Ascending aorta (tissue), 2 donors: ENCODE measurements at regions not wholly inside any gene's neighbourhood (a gene's known extent, or its start where the extent isn't known, plus 50 kb on each side); places are given as distances from the start of the nearest gene placed in this dataset.

ENCODE experiments used
- DNase-seq, 2 donors: peaks; one replicate each; pipeline ENCODE4 v3.0.0-alpha.2; 2019; ENCODE audit warnings: low spot score in 2 of 2
- H3K27ac ChIP-seq, 2 donors: fragments of 200-600 bp; sonication (generic); one replicate each; pipeline ENCODE4 v1.5.1; 2016 to 2017; ENCODE audit warnings: mild to moderate bottlenecking in 1 of 2
- H3K27me3 ChIP-seq: fragments of 200-600 bp; sonication (generic); one replicate; pipeline ENCODE4 v1.5.1; 2017
- H3K36me3 ChIP-seq, 2 donors: fragments of 200-600 bp; sonication (generic); one replicate each; pipeline ENCODE4 v1.5.1; 2016
- H3K4me1 ChIP-seq, 2 donors: fragments of 200-600 bp; sonication (generic); one replicate each; pipeline ENCODE4 v1.5.1; 2016 to 2017; ENCODE audit warnings: mild to moderate bottlenecking in 1 of 2
- H3K4me3 ChIP-seq, 2 donors: fragments of 200-600 bp; sonication (generic); one replicate each; pipeline ENCODE4 v1.5.1; 2016 to 2017; ENCODE audit warnings: mild to moderate bottlenecking in 1 of 2
- H3K9me3 ChIP-seq, 2 donors: fragments of 200-600 bp; sonication (generic); one replicate each; pipeline ENCODE4 v1.5.1; 2016
- intact Hi-C: fragments of 100-400 bp; cut with DNase I; formaldehyde crosslinking; loops from one replicate; pipeline ENCODE4 v1.15.1; 2023
- TF ChIP-seq, protein P1 (sequence below), 3 experiments: fragments of 200-600 bp in 2 of 3; fragments of 450-650 bp in 1 of 3; sonication (generic) in 2 of 3; IDR thresholded peaks; one replicate each; pipeline ENCODE4 v1.5.1; 2016 to 2019; ENCODE audit warnings: antibody characterized with exemption in 3 of 3, mild to moderate bottlenecking in 1 of 3, moderate library complexity in 1 of 3

DNA sequence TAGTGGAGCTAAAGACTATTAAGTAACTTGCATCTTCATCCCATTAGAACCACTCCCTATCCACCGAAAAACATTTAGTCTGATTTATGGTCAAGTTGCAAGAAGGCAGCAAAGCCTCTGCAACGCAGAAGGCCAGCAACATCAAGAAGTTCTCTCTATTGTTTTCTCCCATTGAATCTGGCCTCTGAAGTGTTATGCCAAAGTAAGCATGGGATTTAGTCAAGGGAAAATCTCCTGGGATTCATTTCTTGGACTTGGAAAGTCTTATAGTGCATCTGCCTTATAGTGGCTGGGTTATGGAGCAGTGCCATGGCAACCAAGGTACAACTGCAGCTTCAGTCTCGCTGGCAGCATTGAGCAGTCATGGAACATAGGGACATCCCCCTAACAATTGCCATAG lies 87.7 kb upstream of the KRR1 start:
- Histone ChIP-seq H3K4me1 (no peaks in the 10 kb centered on the region), H3K27ac (no peak overlapping the region), H3K27me3 (no peaks in the 10 kb centered on the region), H3K4me3 (no peak overlapping the region), H3K9me3 (no peaks in the 10 kb centered on the region), H3K36me3 (no peaks in the 10 kb centered on the region)
- no peak for DNase-seq
- intact Hi-C loops = no loop called here
- TF ChIP-seq, protein P1, sequence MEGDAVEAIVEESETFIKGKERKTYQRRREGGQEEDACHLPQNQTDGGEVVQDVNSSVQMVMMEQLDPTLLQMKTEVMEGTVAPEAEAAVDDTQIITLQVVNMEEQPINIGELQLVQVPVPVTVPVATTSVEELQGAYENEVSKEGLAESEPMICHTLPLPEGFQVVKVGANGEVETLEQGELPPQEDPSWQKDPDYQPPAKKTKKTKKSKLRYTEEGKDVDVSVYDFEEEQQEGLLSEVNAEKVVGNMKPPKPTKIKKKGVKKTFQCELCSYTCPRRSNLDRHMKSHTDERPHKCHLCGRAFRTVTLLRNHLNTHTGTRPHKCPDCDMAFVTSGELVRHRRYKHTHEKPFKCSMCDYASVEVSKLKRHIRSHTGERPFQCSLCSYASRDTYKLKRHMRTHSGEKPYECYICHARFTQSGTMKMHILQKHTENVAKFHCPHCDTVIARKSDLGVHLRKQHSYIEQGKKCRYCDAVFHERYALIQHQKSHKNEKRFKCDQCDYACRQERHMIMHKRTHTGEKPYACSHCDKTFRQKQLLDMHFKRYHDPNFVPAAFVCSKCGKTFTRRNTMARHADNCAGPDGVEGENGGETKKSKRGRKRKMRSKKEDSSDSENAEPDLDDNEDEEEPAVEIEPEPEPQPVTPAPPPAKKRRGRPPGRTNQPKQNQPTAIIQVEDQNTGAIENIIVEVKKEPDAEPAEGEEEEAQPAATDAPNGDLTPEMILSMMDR (IDR thresholded peaks at IDR 0.05) = no peak

DNA sequence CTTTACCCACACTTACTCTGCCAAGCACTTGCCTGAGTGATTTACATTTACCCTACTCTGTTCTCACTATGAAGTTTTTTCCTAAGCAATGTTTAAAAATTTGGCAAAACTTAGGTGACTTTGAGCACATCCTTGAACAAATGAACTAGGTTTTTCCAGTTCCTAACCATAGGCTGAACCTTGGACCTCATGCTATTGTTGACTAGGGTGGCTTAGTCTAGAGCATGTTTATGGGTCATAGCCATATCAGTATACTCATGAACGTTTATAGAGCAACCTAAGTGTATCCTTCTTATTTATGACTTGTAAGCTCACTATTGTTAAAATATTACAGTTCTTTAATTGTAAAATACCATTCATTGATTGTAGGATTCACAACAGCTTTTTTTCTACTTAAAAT lies 85.0 kb upstream of the KRR1 start:
- no peaks in the 10 kb centered on the region for H3K36me3 ChIP-seq
- no peak overlapping the region for H3K27ac ChIP-seq
- H3K9me3 ChIP-seq = no peaks in the 10 kb centered on the region
- no peak overlapping the region for H3K4me3 ChIP-seq
- TF ChIP-seq, protein P1 (IDR thresholded peaks at IDR 0.05) = no peak
- no peak for DNase-seq
- H3K27me3 ChIP-seq = no peaks in the 10 kb centered on the region
- intact Hi-C loops = no loop called here
- no peaks in the 10 kb centered on the region for H3K4me1 ChIP-seq

DNA sequence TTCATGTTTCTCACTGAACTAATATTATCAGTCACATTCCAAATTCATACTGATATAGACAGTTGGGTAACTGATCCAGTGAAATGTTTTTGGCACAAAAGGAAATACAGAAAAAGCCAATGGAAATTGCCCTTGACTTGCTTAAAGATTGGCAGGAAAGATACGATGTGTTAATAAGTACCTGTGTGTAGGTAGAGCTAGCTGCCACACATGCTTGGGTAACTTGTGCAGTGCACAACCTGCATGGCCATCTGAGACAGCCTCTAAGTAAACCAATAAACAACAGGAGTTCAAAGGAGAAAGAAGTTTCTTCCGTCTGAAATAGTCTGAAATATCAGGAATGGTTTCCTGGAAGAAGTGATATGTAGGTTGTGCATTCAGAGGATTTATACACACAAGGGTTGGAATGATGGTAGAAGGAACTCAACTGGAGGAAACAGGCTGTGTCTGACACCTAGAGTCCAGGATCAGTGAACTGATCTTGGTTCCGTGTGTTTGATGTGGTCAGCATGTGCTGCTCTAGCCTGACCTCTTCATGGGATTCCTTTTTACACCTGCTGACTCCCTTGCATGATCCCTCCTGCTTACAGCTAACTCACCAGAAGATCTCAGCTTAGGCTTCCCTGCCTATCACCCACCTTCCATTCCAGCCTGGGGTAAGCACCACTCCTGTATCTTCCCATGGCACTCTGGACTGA lies 81.4 kb upstream of the KRR1 start:
- Histone ChIP-seq H3K4me1 (no peaks in the 10 kb centered on the region), H3K27me3 (no peaks in the 10 kb centered on the region), H3K36me3 (no peaks in the 10 kb centered on the region), H3K27ac (no peak overlapping the region), H3K4me3 (no peak overlapping the region), H3K9me3 (no peaks in the 10 kb centered on the region)
- no peak for DNase-seq
- intact Hi-C loops = no loop called here
- TF ChIP-seq, protein P1 (IDR thresholded peaks at IDR 0.05) = no peak

DNA sequence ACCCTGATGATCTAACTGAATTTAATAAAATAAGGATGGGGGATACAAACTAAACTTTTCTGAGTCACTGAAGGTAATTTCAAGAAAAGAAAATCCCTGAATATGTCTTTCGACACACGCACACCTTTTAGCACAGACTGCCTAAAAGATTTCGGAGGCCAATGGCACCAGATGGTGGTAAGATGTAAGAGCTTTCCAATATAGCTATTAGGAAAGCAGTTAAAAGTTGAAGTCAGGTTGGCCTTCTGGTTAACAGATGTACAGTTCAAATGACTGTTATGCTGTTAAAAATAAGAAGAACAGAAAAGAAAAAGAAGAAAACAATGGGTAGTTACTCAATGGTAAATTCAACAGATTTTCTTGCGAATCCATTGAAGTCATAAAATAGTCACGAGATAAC lies 80.7 kb upstream of the KRR1 start:
- TF ChIP-seq, protein P1 (IDR thresholded peaks at IDR 0.05) = no peak
- intact Hi-C loops = no loop called here
- Histone ChIP-seq H3K36me3 (no peaks in the 10 kb centered on the region), H3K4me3 (no peak overlapping the region), H3K27ac (no peak overlapping the region), H3K4me1 (no peaks in the 10 kb centered on the region), H3K27me3 (no peaks in the 10 kb centered on the region), H3K9me3 (no peaks in the 10 kb centered on the region)
- DNase-seq = no peak

DNA sequence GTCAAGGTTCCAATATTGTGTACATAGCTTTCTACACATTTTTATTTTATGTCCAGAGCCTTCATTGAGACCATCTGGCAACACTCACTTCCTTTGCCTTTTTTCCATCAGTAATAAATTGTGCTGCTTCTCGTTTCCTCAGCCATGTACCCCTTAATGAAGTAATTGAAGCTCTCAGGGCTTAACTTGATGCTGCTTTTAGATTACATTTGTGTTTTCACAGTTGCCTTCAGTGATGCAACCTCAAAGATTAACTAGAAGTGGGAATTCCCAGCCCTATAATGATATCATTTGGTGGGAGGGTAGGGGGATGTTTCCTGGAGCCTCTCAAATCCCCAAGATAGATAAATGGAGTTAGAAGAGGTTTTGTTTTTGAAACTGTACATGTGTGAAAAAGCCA lies 80.2 kb upstream of the KRR1 start:
- TF ChIP-seq, protein P1 (IDR thresholded peaks at IDR 0.05) = no peak
- no peak for DNase-seq
- no peak overlapping the region for H3K4me3 ChIP-seq
- no peaks in the 10 kb centered on the region for H3K9me3 ChIP-seq
- intact Hi-C loops = no loop called here
- no peak overlapping the region for H3K27ac ChIP-seq
- H3K27me3 ChIP-seq = no peaks in the 10 kb centered on the region
- H3K36me3 ChIP-seq = no peaks in the 10 kb centered on the region
- H3K4me1 ChIP-seq = no peaks in the 10 kb centered on the region

DNA sequence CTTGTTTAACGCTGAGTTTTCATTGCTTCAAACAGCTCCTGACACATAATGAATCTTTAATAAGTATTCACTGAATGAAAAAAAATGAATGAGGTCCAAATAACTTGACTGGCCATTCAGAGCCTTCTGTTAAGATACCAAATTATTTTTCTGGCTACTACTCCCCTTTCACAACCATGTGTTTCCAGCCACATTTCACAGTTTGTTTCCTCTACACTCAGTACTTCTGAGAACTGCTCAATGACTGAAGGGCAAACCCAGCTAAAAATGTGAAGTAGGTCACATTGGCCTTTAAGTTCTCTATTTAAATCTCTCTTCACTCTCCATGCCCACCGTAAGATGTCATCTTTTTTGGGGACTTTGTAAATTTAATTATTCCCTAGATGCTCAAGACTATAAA lies 78.4 kb upstream of the KRR1 start:
- Histone ChIP-seq H3K4me1 (no peaks in the 10 kb centered on the region), H3K36me3 (no peaks in the 10 kb centered on the region), H3K9me3 (no peaks in the 10 kb centered on the region), H3K27ac (no peak overlapping the region), H3K27me3 (no peaks in the 10 kb centered on the region), H3K4me3 (no peak overlapping the region)
- TF ChIP-seq, protein P1 (IDR thresholded peaks at IDR 0.05) = no peak
- no peak for DNase-seq
- intact Hi-C loops = no loop called here
